Inflammatory macrophage treated with lipopolysaccharide for 4 hours (primary cell): ENCODE measurements at regions not wholly inside any gene's neighbourhood (a gene's known extent, or its start where the extent isn't known, plus 50 kb on each side); places are given as distances from the start of the nearest gene placed in this dataset.

Experiments used
- DNase-seq: peaks from one replicate; pipeline ENCODE4 v3.0.0-alpha.2; 2020

DNA sequence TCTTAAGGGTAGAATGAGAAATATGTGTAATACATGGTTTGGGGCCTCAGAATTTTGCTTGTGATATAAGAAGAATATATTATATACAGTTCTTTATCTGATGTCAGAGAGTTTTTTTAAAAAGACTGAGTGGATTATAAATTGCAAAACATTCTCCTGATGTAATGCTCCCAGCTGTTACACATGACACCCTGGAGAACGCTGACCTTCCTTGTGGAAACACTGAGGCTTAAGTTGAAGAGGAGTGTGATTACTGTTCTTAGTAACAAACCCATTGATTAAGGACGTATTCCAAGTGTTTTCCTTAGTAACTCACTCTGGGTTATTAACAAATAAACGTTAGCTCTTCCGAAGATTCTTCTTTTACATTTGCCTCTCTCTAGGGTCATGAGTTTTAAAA, 1069.3 kb upstream of the CNTNAP5 start:
- no peak for DNase-seq

DNA sequence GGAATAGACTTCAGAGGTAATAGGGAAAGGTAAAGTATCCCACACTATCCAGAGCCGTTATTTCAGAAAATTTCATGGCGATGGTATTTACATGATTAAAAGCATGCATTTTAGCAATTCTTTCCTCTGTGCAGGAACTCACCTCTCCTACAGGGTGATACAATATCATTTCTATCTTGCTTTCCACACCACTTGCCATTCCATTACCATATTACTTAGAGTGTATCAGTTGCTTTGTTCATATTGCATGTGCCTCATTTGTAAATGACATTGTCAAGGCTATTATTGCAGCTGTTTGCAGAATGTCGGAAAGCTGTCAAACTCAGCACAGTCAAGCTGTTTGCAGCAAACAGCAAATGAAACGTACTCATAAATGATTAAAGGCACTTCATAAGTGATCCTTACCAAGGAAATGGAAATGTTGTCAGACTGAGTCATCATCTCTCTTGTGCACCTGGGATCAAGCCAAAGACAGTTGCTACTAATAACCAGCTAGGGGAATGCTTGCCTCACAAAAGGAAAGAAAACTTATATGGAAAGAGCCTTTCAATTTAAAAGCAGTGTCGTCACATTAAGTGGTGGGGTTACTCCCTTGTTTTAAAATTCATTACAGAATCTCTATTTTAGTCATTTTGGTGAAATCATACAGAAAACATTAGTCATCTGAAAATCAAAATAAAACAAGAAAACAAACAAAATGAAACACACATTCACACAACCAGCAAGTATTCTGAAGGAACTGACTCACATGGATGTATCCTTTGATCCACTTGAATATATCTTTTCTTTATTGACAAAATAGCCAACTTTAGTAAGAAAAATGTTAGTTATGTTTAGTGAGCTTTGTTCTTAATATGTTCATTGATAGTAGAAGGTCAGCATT, 1064.1 kb upstream of the CNTNAP5 start:
- no peak for DNase-seq

DNA sequence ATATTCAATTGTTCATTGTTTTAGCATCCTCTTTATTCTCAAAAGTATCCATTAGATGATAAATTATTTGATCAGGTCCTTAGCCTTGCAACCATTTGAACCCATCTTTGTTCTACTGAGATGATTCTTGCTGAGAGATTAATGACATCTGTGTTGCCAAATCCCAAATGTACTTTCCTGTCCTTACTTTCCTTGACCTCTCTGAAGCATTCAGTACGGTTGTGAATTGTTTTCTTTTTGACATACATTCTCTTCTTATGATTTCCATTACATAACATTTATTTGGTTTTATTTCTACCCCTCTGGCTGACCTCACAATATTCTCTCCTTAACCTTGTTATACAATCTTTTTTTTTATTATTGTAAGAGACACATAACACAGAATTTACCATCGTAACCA, 1058.6 kb upstream of the CNTNAP5 start:
- DNase-seq, result no peak

DNA sequence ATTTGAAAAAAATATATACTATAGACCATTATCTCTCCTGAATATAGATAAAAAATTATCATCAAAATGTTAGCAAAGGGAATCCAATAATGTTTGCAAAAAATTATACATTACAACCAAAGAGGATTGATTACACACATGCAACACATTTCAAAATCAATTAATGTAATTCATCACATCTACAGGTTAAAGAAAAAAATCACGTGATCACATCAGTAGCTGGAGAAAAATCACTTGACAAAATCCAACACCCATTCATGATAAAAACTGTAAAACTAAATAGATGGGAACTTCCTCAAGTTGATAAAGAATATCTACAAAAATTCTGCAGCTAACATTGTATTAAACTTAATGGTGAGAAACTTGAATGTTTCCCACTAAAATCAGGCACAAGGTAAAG, 1047.5 kb upstream of the CNTNAP5 start:
- no peak for DNase-seq

DNA sequence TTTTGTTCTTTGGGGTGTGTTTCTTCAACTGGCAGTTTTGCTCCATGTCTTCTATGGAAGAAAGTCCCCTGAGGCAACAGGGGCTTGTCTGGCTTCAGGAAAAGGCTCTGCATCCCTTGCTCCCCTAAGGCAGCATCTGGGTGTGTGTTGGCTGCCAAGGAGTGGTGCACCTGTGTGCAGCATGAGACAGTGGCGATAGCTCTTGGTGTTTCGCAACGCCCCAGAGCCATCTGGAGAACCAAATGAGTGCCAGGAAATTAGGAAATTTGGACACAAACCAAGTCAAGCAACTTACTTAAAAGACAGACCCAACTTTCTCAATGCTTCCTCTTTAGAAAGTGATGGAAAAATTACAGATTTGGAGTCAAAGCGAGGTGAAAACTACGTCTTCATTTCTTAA, 1044.4 kb upstream of the CNTNAP5 start:
- DNase-seq, result no peak

DNA sequence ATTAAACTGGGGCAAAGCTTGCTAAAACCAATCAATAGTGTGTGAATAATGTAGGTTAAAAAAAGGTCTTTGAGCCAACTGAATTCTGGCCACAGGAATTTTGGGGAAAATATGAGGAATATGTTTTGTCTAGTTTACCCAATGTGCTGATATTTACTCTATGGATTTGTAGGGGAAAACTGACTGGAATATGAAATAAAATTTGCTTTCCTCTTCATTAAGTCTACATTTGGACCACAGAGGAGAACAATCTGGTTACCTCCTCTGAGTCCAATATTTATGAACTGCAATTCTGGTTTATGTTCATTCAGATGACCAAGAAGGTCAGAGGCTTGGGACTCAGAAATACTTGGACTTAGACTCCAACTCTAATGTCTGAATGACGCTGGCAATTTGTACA, 1042.2 kb upstream of the CNTNAP5 start:
- DNase-seq, result no peak

DNA sequence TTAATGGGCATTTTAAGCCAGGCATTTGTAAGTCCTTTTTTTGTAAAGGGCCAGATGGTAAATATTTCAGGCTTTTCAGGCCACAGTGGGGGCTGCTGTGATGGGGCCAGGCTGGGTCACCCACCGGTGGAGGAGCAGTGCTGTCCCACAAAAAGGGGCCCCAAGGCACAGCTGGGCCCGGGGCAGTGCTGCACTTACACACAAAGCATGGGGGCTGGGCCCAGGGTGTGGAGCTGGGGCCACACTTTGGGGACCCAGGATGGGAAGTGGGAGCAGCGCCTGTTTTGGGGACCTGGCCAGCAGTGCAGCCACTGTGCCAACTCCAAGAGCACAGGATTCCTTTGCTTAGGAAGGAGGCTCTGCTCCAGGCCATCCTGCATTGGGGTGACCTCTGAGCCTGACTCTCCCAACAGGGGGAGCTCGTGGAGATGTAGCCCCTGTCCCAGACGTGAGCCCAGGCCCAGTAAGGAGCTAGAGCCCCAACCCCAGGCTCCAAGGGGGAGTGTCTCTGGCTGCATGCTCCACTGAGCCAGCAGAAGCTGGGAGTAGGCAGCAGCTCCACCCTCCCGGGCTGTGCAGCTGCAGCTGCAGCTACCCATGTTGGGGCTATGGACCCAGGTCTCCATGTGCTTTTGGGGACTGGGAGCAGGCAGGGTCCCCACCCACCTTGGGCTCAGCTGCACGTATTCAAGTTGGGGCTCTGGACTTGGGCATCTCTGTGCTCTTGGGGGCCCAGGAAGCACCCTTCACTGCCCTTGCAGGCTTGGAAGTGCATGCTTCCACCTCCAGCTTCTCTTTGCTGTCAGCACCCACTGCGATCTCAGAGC, 1036.5 kb upstream of the CNTNAP5 start:
- DNase-seq, result no peak

GRCh38 chr2:122993592-122993991, 1031.5 kb upstream of the CNTNAP5 start:
- no peak for DNase-seq

GRCh38 chr2:122999258-122999657, 1025.8 kb upstream of the CNTNAP5 start:
- DNase-seq, result no peak

- DNase-seq, result no peak
Measured at GRCh38 chr2:122999821-123000220, 1025.3 kb upstream of the CNTNAP5 start.

GRCh38 chr2:123002660-123003248, 1022.3 kb upstream of the CNTNAP5 start:
- no peak for DNase-seq

- DNase-seq, result no peak
Measured at GRCh38 chr2:123015186-123015585, 1009.9 kb upstream of the CNTNAP5 start.

GRCh38 chr2:123035541-123035940, 989.5 kb upstream of the CNTNAP5 start:
- no peak for DNase-seq

DNA sequence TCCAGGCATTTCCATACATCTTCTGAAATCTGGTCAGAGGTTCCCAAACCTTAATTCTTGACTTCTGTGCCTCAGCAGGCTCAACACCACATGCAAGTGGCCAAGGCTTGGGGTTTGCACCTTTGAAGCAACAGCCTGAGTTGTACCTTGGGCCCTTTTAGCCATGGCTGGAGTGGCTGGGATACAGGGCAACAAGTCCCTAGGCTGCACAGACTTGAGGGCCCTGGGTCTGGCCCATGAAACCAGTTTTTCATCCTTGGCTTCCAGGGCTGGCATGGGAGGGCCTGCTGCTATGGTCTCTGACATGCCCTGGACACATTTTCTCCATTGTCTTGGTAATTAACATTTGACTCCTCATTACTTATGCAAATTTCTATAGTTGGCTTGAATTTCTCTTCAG, 988.8 kb upstream of the CNTNAP5 start:
- DNase-seq, result no peak

DNA sequence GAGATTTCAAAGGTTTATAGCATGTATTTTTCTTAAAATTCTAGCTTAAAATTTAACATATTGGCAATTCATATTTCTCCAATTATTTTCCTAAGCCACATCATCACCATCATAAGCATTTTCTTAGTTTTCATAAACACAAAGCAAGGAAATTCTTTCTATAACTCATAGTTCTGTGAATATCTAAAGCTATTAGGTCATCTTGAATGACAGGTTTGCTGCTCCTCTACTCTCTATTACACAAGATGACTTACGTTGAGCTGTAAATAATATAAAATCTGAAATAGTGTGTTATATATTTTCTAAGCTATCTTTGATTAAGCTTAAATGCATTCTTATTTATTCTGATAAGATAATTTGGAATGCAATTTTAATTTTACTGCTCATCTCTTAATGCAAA, 984.6 kb upstream of the CNTNAP5 start:
- no peak for DNase-seq

DNA sequence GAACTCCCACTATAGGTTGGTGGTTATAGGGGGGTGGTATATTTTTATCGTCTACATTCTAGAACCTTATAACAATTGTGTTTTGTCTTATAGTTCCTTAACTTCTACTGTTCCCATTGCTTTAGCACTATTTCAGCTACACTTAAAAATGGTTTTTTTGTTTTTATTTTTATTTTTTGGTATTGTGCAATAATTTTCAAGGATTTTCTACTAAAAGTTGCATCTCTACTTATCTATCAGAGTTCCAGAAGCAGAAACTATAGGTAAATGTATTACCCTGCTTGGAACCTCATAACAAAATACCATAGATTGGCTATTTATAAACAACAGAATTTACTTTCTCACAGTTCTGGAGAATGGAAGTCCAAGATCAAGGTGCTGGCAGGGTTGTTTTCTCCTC, 981.6 kb upstream of the CNTNAP5 start:
- no peak for DNase-seq

DNA sequence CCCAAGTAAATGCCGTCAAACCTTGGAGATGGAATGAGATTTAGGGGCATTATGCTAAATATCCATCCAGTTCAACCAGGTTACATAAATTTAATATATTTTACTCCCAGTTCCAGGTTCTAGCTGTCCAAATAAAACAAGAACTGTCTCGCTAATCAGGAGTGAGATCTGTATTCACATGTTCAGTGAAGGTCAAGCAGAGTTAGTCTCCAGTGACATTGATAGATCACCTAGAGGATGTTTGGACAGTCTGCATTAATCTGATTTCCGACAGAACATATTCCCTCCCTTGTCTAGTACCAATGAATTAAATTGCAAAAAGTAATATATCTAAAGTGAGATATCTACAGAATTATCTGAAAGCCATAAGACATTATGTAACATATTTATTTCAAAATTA, 979.4 kb upstream of the CNTNAP5 start:
- DNase-seq, result no peak

GRCh38 chr2:123047186-123047585, 977.9 kb upstream of the CNTNAP5 start:
- no peak for DNase-seq

DNA sequence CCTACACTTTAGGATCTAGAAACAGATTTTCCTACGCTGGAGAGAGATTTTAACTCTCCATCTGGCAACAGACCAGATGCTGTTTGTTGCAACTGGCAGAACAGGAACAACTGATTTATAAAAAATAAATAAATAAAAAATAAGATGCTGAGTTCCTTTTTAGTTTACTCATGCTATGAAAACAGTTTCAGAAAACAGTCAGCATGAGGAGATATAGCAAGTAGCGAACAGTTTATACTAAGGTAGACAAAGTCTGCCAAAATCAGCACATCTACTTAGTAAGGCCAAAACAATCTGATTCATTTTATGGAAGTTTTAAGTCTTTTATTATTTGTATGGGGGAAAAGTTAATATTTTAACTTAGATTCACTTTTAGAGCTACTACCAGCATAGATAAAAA, 974.0 kb upstream of the CNTNAP5 start:
- DNase-seq, result no peak

DNA sequence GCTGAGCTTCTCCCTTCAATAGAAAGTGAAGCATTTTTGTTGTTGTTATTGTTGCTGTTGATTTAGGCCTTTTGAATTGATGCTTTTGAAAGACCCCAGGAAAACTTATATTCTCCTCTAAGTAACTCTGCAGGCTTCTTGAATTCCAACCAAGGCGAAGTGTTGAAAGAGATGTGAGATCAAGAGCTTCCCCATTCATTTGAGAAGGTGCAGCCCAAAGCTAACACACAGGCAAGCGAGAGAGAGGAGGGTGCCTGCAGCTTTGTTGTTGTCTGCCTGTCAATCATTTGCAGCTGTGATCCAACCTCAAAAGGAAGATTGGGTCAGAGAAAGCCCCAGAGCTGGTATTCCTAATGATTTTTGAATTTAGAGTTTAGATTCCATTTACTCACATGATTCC, 963.6 kb upstream of the CNTNAP5 start:
- no peak for DNase-seq

DNA sequence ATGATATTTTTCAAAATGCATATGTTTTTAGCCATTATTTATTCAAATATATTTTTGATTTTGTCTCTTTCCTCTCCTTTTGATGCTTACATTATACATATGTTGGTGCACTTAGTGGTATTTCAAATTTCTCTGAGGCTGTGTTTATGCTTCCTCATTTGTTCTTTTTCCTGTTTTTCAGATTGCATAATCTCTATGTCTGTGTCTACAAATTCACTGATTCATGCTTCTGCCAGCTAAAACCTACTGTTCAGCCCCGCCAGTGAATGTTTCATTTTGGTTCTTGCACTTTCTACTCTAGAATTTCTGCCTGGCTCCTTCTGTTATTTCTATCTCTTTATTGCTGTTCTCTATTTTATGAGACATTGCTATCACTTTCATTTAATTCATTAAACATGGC, 951.7 kb upstream of the CNTNAP5 start:
- DNase-seq, result peak; percentile 76

DNA sequence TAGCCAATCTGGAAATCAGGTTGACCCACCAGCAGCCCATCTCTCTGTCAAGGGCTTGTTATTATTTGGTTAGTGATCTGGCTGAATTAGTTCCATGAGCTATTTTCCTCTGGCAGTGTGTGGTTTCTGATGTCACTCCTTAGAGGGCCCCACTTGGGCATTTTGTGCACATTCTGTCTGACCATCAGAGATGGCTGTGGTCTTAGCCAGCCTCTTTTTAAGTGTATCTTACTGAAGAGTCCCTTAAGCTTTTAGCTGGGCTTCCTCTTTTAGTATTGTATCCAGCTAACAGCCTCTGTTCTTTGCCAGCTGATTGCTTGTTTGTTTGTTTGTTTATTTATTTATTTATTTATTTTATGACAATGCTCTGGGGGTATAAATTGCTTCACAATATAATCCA, 951.1 kb upstream of the CNTNAP5 start:
- DNase-seq, result peak; percentile 2

DNA sequence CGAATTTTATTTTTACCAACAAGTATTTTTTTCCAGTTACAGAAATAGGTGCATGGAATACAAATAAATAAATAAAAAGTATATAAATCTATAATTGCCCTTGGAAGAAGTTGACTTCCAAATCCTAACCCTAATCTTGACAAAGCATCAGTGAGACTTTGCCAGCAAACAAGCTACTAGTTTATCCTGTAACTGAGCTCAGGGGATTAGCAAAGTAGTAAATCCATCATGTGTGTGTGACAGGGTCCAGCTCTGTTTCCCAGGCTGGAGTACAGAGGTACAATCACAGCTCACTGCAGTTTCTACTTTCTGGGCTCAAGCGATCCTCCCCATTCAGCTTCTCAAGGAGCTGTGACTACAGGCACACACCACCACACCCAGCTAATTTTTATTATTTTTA, 948.0 kb upstream of the CNTNAP5 start:
- DNase-seq, result no peak

DNA sequence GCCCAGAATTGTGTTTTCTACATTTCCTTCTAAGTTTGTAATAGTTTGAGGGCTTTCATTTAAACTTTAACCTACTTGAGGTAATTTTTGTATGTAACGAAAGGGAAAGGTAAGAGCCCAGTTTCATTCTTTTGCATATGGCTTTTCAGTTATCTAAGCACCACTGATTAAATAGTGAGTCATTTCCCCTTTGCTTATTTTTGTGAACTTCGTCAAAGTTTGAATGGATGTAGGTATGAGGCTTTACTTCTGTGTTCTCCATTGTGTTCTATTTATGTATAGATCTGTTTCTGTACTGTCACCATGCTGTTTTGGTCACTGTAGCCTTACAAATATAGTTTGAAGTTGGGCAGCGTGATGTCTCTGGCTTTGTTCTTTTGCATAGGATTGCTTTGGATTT, 944.8 kb upstream of the CNTNAP5 start:
- no peak for DNase-seq
